H1 (cell line): ENCODE measurements at regions not wholly inside any gene's neighbourhood (a gene's known extent, or its start where the extent isn't known, plus 50 kb on each side); places are given as distances from the start of the nearest gene placed in this dataset.

Source experiments
- BCL11A ChIP-seq, 2 experiments: IDR thresholded peaks; one replicate each; pipeline ENCODE4 v1.6.1; 2011; ENCODE audit warnings: low read depth in 2 of 2, low read length in 2 of 2, mild to moderate bottlenecking in 2 of 2
- CEBPB ChIP-seq: IDR thresholded peaks from 2 replicates; pipeline ENCODE4 v1.6.1; 2012; ENCODE audit warnings: low read depth, low read length
- EP300 ChIP-seq, 2 experiments: IDR thresholded peaks; 1 replicate in 1 of 2; 2 replicates in 1 of 2; pipeline ENCODE4 v1.6.1; 2011 to 2012; ENCODE audit warnings: low read depth in 2 of 2, low read length in 2 of 2, mild to moderate bottlenecking in 2 of 2, borderline replicate concordance in 1 of 2, inconsistent platforms in 1 of 2, moderate library complexity in 1 of 2
- EZH2 ChIP-seq: fragments of 200-600 bp; sonication (generic); IDR thresholded peaks from 2 replicates; pipeline ENCODE4 v1.7.1; 2012; ENCODE audit warnings: low read depth, mild to moderate bottlenecking, moderate library complexity, low read length, inconsistent platforms; ENCODE audit not compliant: severe bottlenecking
- POLR2A ChIP-seq, 2 experiments: IDR thresholded peaks; 1 replicate in 1 of 2; 2 replicates in 1 of 2; pipeline ENCODE4 v1.6.1; 2011; ENCODE audit warnings: low read depth in 2 of 2, low read length in 2 of 2, mild to moderate bottlenecking in 2 of 2; ENCODE audit errors: control extremely low read depth in 1 of 2
- POLR2AphosphoS5 ChIP-seq: IDR thresholded peaks from 2 replicates; pipeline ENCODE4 v1.6.1; 2011; ENCODE audit warnings: low read depth, low read length
- RFX5 ChIP-seq: IDR thresholded peaks from 2 replicates; pipeline ENCODE4 v1.6.1; 2011; ENCODE audit warnings: low read depth, low read length, improper control_type of control experiment, borderline replicate concordance
- TAF1 ChIP-seq: IDR thresholded peaks from 2 replicates; pipeline ENCODE4 v1.6.1; 2011; ENCODE audit warnings: mild to moderate bottlenecking, low read depth, low read length
- ZNF274 ChIP-seq: IDR thresholded peaks from 2 replicates; pipeline ENCODE4 v1.7.0; 2012; ENCODE audit warnings: low read length, borderline replicate concordance; ENCODE audit errors: extremely low read depth
- TF ChIP-seq, protein P1 (sequence below), 3 experiments: IDR thresholded peaks; 1 replicate in 2 of 3; 2 replicates in 1 of 3; pipeline versions ENCODE4 v1.5.1 to v1.6.1; 2011; ENCODE audit warnings: low read length in 3 of 3, mild to moderate bottlenecking in 3 of 3, inconsistent platforms in 2 of 3, low read depth in 1 of 3, moderate library complexity in 1 of 3; ENCODE audit not compliant: insufficient read depth in 1 of 3; ENCODE audit errors: control extremely low read depth in 1 of 3
- TF ChIP-seq, protein P2 (sequence below): IDR thresholded peaks from 2 replicates; pipeline ENCODE4 v1.6.1; 2011; ENCODE audit warnings: low read length, improper control_type of control experiment

DNA sequence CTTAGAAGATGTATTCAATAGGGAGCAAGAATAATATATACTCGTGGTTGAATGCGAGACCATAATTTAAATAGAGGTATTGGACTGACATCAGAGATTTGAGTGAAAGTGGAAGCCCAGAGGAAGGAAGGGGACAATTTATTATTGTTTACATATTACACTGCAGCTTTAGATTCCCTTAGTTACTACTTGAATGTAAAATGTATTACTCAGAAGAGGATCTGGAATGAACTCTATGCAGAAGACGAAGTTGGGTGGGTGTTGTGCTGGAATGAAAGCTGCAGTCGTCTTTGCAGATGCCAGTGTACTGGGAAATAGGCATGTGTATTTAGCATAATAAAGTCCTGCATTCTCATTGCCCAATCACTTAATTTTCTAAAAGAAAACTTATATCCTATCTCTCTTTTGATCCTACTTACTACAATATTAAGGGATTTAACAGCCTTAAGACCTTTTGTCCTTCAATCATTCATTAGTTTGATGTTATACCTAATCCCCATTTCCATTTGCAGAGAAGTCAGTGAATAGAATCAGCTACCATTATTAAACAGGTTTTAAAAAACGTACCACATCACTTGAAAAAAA, 570.7 kb upstream of the WWC1 start:
- TF ChIP-seq TAF1 (no peak), POLR2AphosphoS5 (no peak), EP300 (IDR thresholded peaks at IDR 0.05; ENCODE audit: borderline replicate concordance in 1 of 2, low read depth in 2 of 2, low read length in 2 of 2) (no peak), EZH2 (no peak), ZNF274 (no peak), BCL11A (IDR thresholded peaks at IDR 0.05; ENCODE audit: low read depth in 2 of 2, low read length in 2 of 2) (no peak), CEBPB (no peak), POLR2A (IDR thresholded peaks at IDR 0.05; ENCODE audit: control extremely low read depth in 1 of 2, low read depth in 2 of 2, low read length in 2 of 2) (no peak), RFX5 (no peak)
- TF ChIP-seq, protein P1, sequence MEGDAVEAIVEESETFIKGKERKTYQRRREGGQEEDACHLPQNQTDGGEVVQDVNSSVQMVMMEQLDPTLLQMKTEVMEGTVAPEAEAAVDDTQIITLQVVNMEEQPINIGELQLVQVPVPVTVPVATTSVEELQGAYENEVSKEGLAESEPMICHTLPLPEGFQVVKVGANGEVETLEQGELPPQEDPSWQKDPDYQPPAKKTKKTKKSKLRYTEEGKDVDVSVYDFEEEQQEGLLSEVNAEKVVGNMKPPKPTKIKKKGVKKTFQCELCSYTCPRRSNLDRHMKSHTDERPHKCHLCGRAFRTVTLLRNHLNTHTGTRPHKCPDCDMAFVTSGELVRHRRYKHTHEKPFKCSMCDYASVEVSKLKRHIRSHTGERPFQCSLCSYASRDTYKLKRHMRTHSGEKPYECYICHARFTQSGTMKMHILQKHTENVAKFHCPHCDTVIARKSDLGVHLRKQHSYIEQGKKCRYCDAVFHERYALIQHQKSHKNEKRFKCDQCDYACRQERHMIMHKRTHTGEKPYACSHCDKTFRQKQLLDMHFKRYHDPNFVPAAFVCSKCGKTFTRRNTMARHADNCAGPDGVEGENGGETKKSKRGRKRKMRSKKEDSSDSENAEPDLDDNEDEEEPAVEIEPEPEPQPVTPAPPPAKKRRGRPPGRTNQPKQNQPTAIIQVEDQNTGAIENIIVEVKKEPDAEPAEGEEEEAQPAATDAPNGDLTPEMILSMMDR (IDR thresholded peaks at IDR 0.05; ENCODE audit: control extremely low read depth in 1 of 3, insufficient read depth in 1 of 3, low read depth in 1 of 3, low read length in 3 of 3), result no peak
- TF ChIP-seq, protein P2, sequence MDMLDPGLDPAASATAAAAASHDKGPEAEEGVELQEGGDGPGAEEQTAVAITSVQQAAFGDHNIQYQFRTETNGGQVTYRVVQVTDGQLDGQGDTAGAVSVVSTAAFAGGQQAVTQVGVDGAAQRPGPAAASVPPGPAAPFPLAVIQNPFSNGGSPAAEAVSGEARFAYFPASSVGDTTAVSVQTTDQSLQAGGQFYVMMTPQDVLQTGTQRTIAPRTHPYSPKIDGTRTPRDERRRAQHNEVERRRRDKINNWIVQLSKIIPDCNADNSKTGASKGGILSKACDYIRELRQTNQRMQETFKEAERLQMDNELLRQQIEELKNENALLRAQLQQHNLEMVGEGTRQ, result no peak
